Liver (tissue), 8 donors: ENCODE measurements at regions not wholly inside any gene's neighbourhood (a gene's known extent, or its start where the extent isn't known, plus 50 kb on each side); places are given as distances from the start of the nearest gene placed in this dataset.
A peak's percentile ranks its signal among the peaks of the same experiment; 100 is the strongest.

ENCODE experiments used
- DNase-seq: peaks from one replicate; pipeline ENCODE4 v3.0.0-alpha.2; 2017; ENCODE audit warnings: low spot score
- H3K27ac ChIP-seq, 2 donors: one replicate each; pipeline ENCODE4 v1.7.0; 2013; ENCODE audit warnings: inconsistent platforms in 2 of 2, low read length in 2 of 2, control low read depth in 1 of 2, low read depth in 1 of 2, mild to moderate bottlenecking in 1 of 2
- H3K27me3 ChIP-seq, 4 donors: one replicate each; pipeline versions ENCODE4 v1.6.1 to v1.7.0; 2013; ENCODE audit warnings: low read length in 3 of 4, inconsistent platforms in 1 of 4, mild to moderate bottlenecking in 1 of 4, moderate library complexity in 1 of 4; ENCODE audit not compliant: control insufficient read depth in 4 of 4, insufficient read depth in 4 of 4
- H3K36me3 ChIP-seq, 4 donors: one replicate each; pipeline versions ENCODE4 v1.6.1 to v1.7.0; 2013; ENCODE audit warnings: low read length in 3 of 4, mild to moderate bottlenecking in 3 of 4, low read depth in 1 of 4, moderate library complexity in 1 of 4; ENCODE audit not compliant: control insufficient read depth in 4 of 4, insufficient read depth in 3 of 4
- H3K4me1 ChIP-seq, 4 donors: one replicate each; pipeline versions ENCODE4 v1.6.1 to v1.7.0; 2013; ENCODE audit warnings: low read length in 3 of 4, mild to moderate bottlenecking in 3 of 4, moderate library complexity in 1 of 4; ENCODE audit not compliant: control insufficient read depth in 4 of 4, insufficient read depth in 4 of 4
- H3K4me3 ChIP-seq, 3 donors: one replicate each; pipeline versions ENCODE4 v1.6.1 to v1.7.0; 2013; ENCODE audit warnings: low read length in 3 of 3, control low read depth in 1 of 3, low read depth in 1 of 3, mild to moderate bottlenecking in 1 of 3
- H3K9ac ChIP-seq, 2 donors: one replicate each; pipeline ENCODE4 v1.7.0; 2013; ENCODE audit warnings: low read length in 2 of 2, mild to moderate bottlenecking in 2 of 2, moderate library complexity in 2 of 2, control low read depth in 1 of 2, low read depth in 1 of 2
- H3K9me3 ChIP-seq, 4 donors: one replicate each; pipeline versions ENCODE4 v1.6.1 to v1.7.0; 2013; ENCODE audit warnings: low read length in 3 of 4; ENCODE audit not compliant: control insufficient read depth in 4 of 4
- EGR1 ChIP-seq, 2 donors: IDR thresholded peaks; 2 replicates each; pipeline ENCODE4 v1.6.1; 2016 to 2018; ENCODE audit warnings: antibody characterized with exemption in 2 of 2, low read depth in 2 of 2
- FOXA1 ChIP-seq: IDR thresholded peaks from 2 replicates; pipeline ENCODE4 v1.6.1; 2016; ENCODE audit warnings: antibody characterized with exemption
- FOXA2 ChIP-seq: IDR thresholded peaks from 2 replicates; pipeline ENCODE4 v1.6.1; 2016; ENCODE audit warnings: antibody characterized with exemption
- GABPA ChIP-seq, 2 donors: IDR thresholded peaks in 1 of 2; conservative IDR thresholded peaks in 1 of 2; 2 replicates each; pipeline ENCODE4 v1.6.1; 2016; ENCODE audit warnings: antibody characterized with exemption in 2 of 2, mild to moderate bottlenecking in 1 of 2, moderate library complexity in 1 of 2
- HNF4A ChIP-seq, 2 donors: conservative IDR thresholded peaks; 2 replicates each; pipeline ENCODE4 v1.6.1; 2016; ENCODE audit warnings: antibody characterized with exemption in 2 of 2, mild to moderate bottlenecking in 2 of 2
- HNF4G ChIP-seq: IDR thresholded peaks from 2 replicates; pipeline ENCODE4 v1.6.1; 2016; ENCODE audit warnings: antibody characterized with exemption
- JUND ChIP-seq, 2 donors: IDR thresholded peaks; 2 replicates each; pipeline ENCODE4 v1.6.1; 2016; ENCODE audit warnings: antibody characterized with exemption in 2 of 2
- NR2F2 ChIP-seq: IDR thresholded peaks from 2 replicates; pipeline ENCODE4 v1.6.1; 2016; ENCODE audit warnings: antibody characterized with exemption
- RAD21 ChIP-seq, 2 donors: IDR thresholded peaks; 2 replicates each; pipeline ENCODE4 v1.6.1; 2016; ENCODE audit warnings: antibody characterized with exemption in 2 of 2, mild to moderate bottlenecking in 2 of 2
- RXRA ChIP-seq, 2 donors: IDR thresholded peaks; 2 replicates each; pipeline ENCODE4 v1.6.1; 2017 to 2018; ENCODE audit warnings: antibody characterized with exemption in 2 of 2, mild to moderate bottlenecking in 1 of 2
- SP1 ChIP-seq: IDR thresholded peaks from 2 replicates; pipeline ENCODE4 v1.6.1; 2018; ENCODE audit warnings: antibody characterized with exemption, mild to moderate bottlenecking
- TAF1 ChIP-seq: conservative IDR thresholded peaks from 2 replicates; pipeline ENCODE4 v1.6.1; 2016; ENCODE audit warnings: antibody characterized with exemption, mild to moderate bottlenecking
- YY1 ChIP-seq: IDR thresholded peaks from 2 replicates; pipeline ENCODE4 v1.6.1; 2016; ENCODE audit warnings: antibody characterized with exemption, mild to moderate bottlenecking
- WGBS: extraction: QIAGEN DNeasy Blood & Tissue Kit; methylation state at CpG from one replicate; pipeline ENCODE4 v1.1.7; 2013; 5-methylcytosine and 5-hydroxymethylcytosine counted together
- TF ChIP-seq, protein P1 (sequence below): IDR thresholded peaks from 2 replicates; pipeline ENCODE4 v1.6.1; 2016; ENCODE audit warnings: antibody characterized with exemption
- TF ChIP-seq, protein P2 (sequence below): IDR thresholded peaks from 2 replicates; pipeline ENCODE4 v1.6.1; 2016; ENCODE audit warnings: antibody characterized with exemption
- TF ChIP-seq, protein P3 (sequence below): fragments of 150-350 bp; IDR thresholded peaks from 2 replicates; pipeline ENCODE4 v1.5.1; 2017; ENCODE audit warnings: improper control_type of control experiment, low read depth, low read length; ENCODE audit not compliant: missing input control
- TF ChIP-seq, protein P4 (sequence below): IDR thresholded peaks from 2 replicates; pipeline ENCODE4 v1.6.1; 2016; ENCODE audit warnings: antibody characterized with exemption
- TF ChIP-seq, protein P5 (sequence below): IDR thresholded peaks from 2 replicates; pipeline ENCODE4 v1.6.1; 2016; ENCODE audit warnings: antibody characterized with exemption, mild to moderate bottlenecking
- donor health status: healthy.
- donor health status: healthy.
- donor health status: healthy.
- donor health status: healthy.
- donor health status: healthy.

DNA sequence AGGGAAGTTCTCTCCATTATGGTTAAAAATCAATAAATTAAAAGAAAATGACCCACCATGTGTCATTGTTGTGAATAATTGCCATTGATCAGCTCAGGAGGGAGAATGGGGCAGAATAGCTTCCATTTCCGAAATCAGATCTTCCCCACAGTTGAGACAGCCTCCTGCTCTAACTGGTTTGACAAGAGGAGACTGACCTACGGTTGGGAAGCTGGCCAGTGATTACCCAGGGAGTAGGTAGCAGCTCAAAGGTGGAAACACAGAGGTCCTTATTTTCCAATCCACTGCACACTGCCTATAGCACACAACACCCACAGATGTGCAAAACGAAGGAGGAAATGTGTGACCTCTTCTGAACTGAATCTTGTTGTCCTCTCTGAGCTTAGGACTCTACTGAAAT, 69.0 kb upstream of the DAPK1 start:
- no peaks in the 10 kb centered on the region for H3K36me3 ChIP-seq
- WGBS = 62% methylated on average over 3 of the region's 3 CpGs
- no peak for TF ChIP-seq SP1
- peak in 1 of 2 donors; percentile 16 for TF ChIP-seq RAD21 (IDR thresholded peaks at IDR 0.05)
- peak in 1 of 2 donors; percentile 26 for TF ChIP-seq RXRA (IDR thresholded peaks at IDR 0.05)
- no peak overlapping the region for H3K27ac ChIP-seq
- H3K4me3 ChIP-seq = no peak overlapping the region
- peaks cover 0 to 10% (median under 1%) of the 10 kb centered on the region in 4 donors for H3K4me1 ChIP-seq
- no peak for DNase-seq
- H3K9ac ChIP-seq = no peak overlapping the region
- H3K27me3 ChIP-seq = no peaks in the 10 kb centered on the region
- H3K9me3 ChIP-seq = peaks cover 0 to 2% (median under 1%) of the 10 kb centered on the region in 4 donors

DNA sequence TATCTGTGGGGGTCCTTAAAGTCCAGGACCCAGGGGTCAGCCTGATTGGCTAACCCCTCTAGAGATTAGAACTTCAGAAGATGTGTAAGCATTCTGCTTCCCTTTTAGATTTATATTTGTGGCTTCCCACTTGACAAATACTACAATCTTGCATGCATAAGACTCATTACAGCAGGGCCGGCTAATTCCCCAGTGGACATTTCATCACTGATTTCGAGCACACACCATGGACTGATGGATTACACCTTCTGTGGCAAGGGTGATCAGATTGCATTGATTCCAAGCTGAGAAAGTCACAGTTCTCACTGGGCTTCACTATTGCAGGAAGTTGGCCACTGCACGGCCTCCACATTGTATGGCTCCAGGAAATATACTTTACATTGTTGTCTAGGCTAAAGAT, 65.8 kb upstream of the DAPK1 start:
- TF ChIP-seq FOXA2 = no peak
- TF ChIP-seq FOXA1 = no peak
- no peak for TF ChIP-seq YY1
- no peak for TF ChIP-seq SP1
- no peak for TF ChIP-seq TAF1
- TF ChIP-seq, protein P1, sequence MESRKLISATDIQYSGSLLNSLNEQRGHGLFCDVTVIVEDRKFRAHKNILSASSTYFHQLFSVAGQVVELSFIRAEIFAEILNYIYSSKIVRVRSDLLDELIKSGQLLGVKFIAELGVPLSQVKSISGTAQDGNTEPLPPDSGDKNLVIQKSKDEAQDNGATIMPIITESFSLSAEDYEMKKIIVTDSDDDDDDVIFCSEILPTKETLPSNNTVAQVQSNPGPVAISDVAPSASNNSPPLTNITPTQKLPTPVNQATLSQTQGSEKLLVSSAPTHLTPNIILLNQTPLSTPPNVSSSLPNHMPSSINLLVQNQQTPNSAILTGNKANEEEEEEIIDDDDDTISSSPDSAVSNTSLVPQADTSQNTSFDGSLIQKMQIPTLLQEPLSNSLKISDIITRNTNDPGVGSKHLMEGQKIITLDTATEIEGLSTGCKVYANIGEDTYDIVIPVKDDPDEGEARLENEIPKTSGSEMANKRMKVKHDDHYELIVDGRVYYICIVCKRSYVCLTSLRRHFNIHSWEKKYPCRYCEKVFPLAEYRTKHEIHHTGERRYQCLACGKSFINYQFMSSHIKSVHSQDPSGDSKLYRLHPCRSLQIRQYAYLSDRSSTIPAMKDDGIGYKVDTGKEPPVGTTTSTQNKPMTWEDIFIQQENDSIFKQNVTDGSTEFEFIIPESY = no peak
- TF ChIP-seq GABPA (IDR thresholded peaks at IDR 0.05 in 1 of 2, conservative IDR thresholded peaks at IDR 0.05 in 1 of 2) = no peak
- no peak for TF ChIP-seq HNF4A (conservative IDR thresholded peaks at IDR 0.05)
- TF ChIP-seq EGR1 (IDR thresholded peaks at IDR 0.05; ENCODE audit: low read depth in 2 of 2) = no peak
- TF ChIP-seq, protein P2, sequence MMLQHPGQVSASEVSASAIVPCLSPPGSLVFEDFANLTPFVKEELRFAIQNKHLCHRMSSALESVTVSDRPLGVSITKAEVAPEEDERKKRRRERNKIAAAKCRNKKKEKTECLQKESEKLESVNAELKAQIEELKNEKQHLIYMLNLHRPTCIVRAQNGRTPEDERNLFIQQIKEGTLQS = no peak
- no peak for TF ChIP-seq JUND (IDR thresholded peaks at IDR 0.05)
- TF ChIP-seq, protein P3, sequence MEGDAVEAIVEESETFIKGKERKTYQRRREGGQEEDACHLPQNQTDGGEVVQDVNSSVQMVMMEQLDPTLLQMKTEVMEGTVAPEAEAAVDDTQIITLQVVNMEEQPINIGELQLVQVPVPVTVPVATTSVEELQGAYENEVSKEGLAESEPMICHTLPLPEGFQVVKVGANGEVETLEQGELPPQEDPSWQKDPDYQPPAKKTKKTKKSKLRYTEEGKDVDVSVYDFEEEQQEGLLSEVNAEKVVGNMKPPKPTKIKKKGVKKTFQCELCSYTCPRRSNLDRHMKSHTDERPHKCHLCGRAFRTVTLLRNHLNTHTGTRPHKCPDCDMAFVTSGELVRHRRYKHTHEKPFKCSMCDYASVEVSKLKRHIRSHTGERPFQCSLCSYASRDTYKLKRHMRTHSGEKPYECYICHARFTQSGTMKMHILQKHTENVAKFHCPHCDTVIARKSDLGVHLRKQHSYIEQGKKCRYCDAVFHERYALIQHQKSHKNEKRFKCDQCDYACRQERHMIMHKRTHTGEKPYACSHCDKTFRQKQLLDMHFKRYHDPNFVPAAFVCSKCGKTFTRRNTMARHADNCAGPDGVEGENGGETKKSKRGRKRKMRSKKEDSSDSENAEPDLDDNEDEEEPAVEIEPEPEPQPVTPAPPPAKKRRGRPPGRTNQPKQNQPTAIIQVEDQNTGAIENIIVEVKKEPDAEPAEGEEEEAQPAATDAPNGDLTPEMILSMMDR = no peak
- TF ChIP-seq, protein P4, sequence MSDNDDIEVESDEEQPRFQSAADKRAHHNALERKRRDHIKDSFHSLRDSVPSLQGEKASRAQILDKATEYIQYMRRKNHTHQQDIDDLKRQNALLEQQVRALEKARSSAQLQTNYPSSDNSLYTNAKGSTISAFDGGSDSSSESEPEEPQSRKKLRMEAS = no peak
- no peak for TF ChIP-seq HNF4G
- TF ChIP-seq, protein P5, sequence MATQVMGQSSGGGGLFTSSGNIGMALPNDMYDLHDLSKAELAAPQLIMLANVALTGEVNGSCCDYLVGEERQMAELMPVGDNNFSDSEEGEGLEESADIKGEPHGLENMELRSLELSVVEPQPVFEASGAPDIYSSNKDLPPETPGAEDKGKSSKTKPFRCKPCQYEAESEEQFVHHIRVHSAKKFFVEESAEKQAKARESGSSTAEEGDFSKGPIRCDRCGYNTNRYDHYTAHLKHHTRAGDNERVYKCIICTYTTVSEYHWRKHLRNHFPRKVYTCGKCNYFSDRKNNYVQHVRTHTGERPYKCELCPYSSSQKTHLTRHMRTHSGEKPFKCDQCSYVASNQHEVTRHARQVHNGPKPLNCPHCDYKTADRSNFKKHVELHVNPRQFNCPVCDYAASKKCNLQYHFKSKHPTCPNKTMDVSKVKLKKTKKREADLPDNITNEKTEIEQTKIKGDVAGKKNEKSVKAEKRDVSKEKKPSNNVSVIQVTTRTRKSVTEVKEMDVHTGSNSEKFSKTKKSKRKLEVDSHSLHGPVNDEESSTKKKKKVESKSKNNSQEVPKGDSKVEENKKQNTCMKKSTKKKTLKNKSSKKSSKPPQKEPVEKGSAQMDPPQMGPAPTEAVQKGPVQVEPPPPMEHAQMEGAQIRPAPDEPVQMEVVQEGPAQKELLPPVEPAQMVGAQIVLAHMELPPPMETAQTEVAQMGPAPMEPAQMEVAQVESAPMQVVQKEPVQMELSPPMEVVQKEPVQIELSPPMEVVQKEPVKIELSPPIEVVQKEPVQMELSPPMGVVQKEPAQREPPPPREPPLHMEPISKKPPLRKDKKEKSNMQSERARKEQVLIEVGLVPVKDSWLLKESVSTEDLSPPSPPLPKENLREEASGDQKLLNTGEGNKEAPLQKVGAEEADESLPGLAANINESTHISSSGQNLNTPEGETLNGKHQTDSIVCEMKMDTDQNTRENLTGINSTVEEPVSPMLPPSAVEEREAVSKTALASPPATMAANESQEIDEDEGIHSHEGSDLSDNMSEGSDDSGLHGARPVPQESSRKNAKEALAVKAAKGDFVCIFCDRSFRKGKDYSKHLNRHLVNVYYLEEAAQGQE = no peak
- TF ChIP-seq RXRA (IDR thresholded peaks at IDR 0.05) = no peak
- no peak for TF ChIP-seq NR2F2
- no peak for TF ChIP-seq RAD21 (IDR thresholded peaks at IDR 0.05)
- WGBS = 86% methylated on average over 3 of the region's 3 CpGs
- H3K27me3 ChIP-seq = no peaks in the 10 kb centered on the region
- H3K4me1 ChIP-seq = peaks cover 0 to 7% (median 0%) of the 10 kb centered on the region in 4 donors
- H3K36me3 ChIP-seq = no peaks in the 10 kb centered on the region
- no peak overlapping the region for H3K4me3 ChIP-seq
- DNase-seq = no peak
- no peaks in the 10 kb centered on the region for H3K9me3 ChIP-seq
- no peak overlapping the region for H3K9ac ChIP-seq
- H3K27ac ChIP-seq = no peak overlapping the region
